ENCODE measurements at regions not wholly inside any gene's neighbourhood (a gene's known extent, or its start where the extent isn't known, plus 50 kb on each side); places are given as distances from the start of the nearest gene placed in this dataset.

- peaks cover 8% of the 10 kb centered on the region; the same call in 1 of the 2 replicates for H3K9me3 Mint-ChIP-seq
- H3K27me3 Mint-ChIP-seq (ENCODE audit: low read depth), result peaks cover 3% of the 10 kb centered on the region
- peaks cover 5% of the 10 kb centered on the region; the same call in 1 of the 2 replicates for H3K36me3 Mint-ChIP-seq
- no peak for TF ChIP-seq STAT6 (CRISPR knock-in tag; conservative IDR thresholded peaks at IDR 0.05; ENCODE audit: low read depth)
- TF ChIP-seq, protein P1, sequence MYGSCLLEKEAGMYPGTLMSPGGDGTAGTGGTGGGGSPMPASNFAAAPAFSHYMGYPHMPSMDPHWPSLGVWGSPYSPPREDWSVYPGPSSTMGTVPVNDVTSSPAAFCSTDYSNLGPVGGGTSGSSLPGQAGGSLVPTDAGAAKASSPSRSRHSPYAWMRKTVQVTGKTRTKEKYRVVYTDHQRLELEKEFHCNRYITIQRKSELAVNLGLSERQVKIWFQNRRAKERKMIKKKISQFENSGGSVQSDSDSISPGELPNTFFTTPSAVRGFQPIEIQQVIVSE (CRISPR knock-in tag; IDR thresholded peaks at IDR 0.05; ENCODE audit: borderline replicate concordance), result no peak
- TF ChIP-seq RORB (CRISPR knock-in tag; IDR thresholded peaks at IDR 0.05), result no peak
- TF ChIP-seq GTF2I (CRISPR knock-in tag; conservative IDR thresholded peaks at IDR 0.05), result no peak
- no peak for TF ChIP-seq SOX15 (CRISPR knock-in tag; IDR thresholded peaks at IDR 0.05)
- TF ChIP-seq FOXK1 (CRISPR knock-in tag; IDR thresholded peaks at IDR 0.05), result no peak
- TF ChIP-seq, protein P2, sequence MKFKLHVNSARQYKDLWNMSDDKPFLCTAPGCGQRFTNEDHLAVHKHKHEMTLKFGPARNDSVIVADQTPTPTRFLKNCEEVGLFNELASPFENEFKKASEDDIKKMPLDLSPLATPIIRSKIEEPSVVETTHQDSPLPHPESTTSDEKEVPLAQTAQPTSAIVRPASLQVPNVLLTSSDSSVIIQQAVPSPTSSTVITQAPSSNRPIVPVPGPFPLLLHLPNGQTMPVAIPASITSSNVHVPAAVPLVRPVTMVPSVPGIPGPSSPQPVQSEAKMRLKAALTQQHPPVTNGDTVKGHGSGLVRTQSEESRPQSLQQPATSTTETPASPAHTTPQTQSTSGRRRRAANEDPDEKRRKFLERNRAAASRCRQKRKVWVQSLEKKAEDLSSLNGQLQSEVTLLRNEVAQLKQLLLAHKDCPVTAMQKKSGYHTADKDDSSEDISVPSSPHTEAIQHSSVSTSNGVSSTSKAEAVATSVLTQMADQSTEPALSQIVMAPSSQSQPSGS (CRISPR knock-in tag; IDR thresholded peaks at IDR 0.05; ENCODE audit: borderline replicate concordance, low read depth), result no peak
- TF ChIP-seq CBFB (CRISPR knock-in tag; IDR thresholded peaks at IDR 0.05; ENCODE audit: low read depth), result no peak
- H3K4me1 Mint-ChIP-seq, result peaks cover 14% of the 10 kb centered on the region
- CTCF ChIA-PET, result no interaction called here
- ATAC-seq, result no peak
- DNase-seq (ENCODE audit: low spot score), result no peak
- POLR2A ChIA-PET, result interaction anchor here (0.7 kb wide), 1 partner anchor 413 kb away, joined by 6 read pairs; no protein-coding TSS in a partner anchor
- H3K4me3 Mint-ChIP-seq, result no peak overlapping the region
- H3K27ac Mint-ChIP-seq, result no peak overlapping the region
Observed at GRCh38 chr18:6576718-6577375, 152.7 kb upstream of the ARHGAP28 start.

GRCh38 chr18:6578686-6579085 lies 150.8 kb upstream of the ARHGAP28 start:
- CTCF ChIA-PET, result no interaction called here
- DNase-seq (ENCODE audit: low spot score) (no peak), ATAC-seq (no peak)
- POLR2A ChIA-PET, result no interaction called here
- no peak overlapping the region for H3K4me3 Mint-ChIP-seq
- peaks cover 2% of the 10 kb centered on the region; the same call in 1 of the 2 replicates for H3K27me3 Mint-ChIP-seq (ENCODE audit: low read depth)
- peaks cover 19% of the 10 kb centered on the region for H3K9me3 Mint-ChIP-seq
- H3K4me1 Mint-ChIP-seq, result peaks cover 6% of the 10 kb centered on the region; the same call in 1 of the 2 replicates
- H3K36me3 Mint-ChIP-seq, result peaks cover 11% of the 10 kb centered on the region; the same call in 1 of the 2 replicates
- no peak overlapping the region for H3K27ac Mint-ChIP-seq
- TF ChIP-seq TCF7 (CRISPR knock-in tag; IDR thresholded peaks at IDR 0.05; ENCODE audit: low read depth) (no peak), FOXK1 (CRISPR knock-in tag; IDR thresholded peaks at IDR 0.05) (no peak), ELF4 (CRISPR knock-in tag; IDR thresholded peaks at IDR 0.05; ENCODE audit: low read depth) (no peak), SMAD3 (CRISPR knock-in tag; IDR thresholded peaks at IDR 0.05; ENCODE audit: borderline replicate concordance) (no peak), ARID4B (CRISPR knock-in tag; IDR thresholded peaks at IDR 0.05; ENCODE audit: borderline replicate concordance) (no peak), USF2 (CRISPR knock-in tag; IDR thresholded peaks at IDR 0.05) (no peak), NFYB (CRISPR knock-in tag; conservative IDR thresholded peaks at IDR 0.05; ENCODE audit: low read depth) (no peak), ZNF121 (CRISPR knock-in tag; IDR thresholded peaks at IDR 0.05) (no peak), ZNF416 (CRISPR knock-in tag; IDR thresholded peaks at IDR 0.05) (no peak), NFATC4 (CRISPR knock-in tag; IDR thresholded peaks at IDR 0.05) (no peak)
- TF ChIP-seq, protein P3, sequence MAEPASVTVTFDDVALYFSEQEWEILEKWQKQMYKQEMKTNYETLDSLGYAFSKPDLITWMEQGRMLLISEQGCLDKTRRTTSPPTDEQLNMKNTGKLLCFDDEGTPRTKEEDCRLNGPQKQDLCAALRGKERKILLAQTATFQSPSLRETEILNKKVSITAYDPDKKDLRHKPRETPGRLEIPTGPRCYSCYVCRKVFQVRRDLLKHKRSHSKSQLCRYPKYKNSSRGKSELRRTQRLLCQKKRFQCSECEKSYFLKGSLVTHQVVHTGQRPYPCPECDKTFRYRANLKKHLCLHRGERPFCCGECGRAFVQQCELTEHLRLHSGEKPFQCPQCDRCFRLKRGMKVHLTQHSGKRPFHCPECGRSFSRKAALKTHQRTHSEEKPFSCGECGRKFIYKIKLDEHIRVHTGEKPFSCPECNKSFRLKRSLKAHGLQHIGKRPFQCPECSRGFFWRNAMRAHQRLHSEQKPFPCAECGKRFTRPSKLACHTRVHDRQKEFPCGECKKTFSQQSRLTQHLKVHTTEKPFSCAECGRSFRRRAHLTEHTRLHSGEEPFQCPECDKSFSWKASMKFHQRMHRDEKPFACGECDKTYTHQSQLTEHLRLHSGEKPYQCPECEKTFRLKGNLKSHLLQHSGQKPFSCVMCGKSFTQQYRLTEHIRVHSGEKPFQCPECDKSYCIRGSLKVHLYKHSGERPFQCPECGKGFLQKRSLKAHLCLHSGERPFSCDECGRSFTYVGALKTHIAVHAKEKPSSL (CRISPR knock-in tag; conservative IDR thresholded peaks at IDR 0.05), result no peak
- TF ChIP-seq, protein P4, sequence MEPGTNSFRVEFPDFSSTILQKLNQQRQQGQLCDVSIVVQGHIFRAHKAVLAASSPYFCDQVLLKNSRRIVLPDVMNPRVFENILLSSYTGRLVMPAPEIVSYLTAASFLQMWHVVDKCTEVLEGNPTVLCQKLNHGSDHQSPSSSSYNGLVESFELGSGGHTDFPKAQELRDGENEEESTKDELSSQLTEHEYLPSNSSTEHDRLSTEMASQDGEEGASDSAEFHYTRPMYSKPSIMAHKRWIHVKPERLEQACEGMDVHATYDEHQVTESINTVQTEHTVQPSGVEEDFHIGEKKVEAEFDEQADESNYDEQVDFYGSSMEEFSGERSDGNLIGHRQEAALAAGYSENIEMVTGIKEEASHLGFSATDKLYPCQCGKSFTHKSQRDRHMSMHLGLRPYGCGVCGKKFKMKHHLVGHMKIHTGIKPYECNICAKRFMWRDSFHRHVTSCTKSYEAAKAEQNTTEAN (CRISPR knock-in tag; IDR thresholded peaks at IDR 0.05), result no peak
- TF ChIP-seq, protein P5, sequence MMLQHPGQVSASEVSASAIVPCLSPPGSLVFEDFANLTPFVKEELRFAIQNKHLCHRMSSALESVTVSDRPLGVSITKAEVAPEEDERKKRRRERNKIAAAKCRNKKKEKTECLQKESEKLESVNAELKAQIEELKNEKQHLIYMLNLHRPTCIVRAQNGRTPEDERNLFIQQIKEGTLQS (CRISPR knock-in tag; conservative IDR thresholded peaks at IDR 0.05), result no peak
